CD4-positive, alpha-beta T cell treated with Interleukin-17A for 4 hours (primary cell): ENCODE measurements at regions not wholly inside any gene's neighbourhood (a gene's known extent, or its start where the extent isn't known, plus 50 kb on each side); places are given as distances from the start of the nearest gene placed in this dataset.

Experiments used
- DNase-seq: peaks from one replicate; pipeline ENCODE4 v3.0.0-alpha.2; 2020; ENCODE audit warnings: mixed read lengths

- DNase-seq, result no peak
Observed at GRCh38 chr5:73998489-73998888, 372.5 kb downstream of the ARHGEF28 start.

GRCh38 chr5:73997960-73998359 lies 372.0 kb downstream of the ARHGEF28 start:
- no peak for DNase-seq

GRCh38 chr5:73996151-73996755 lies 370.3 kb downstream of the ARHGEF28 start:
- no peak for DNase-seq

GRCh38 chr5:73994963-73995362 lies 369.0 kb downstream of the ARHGEF28 start:
- no peak for DNase-seq
